Skin epidermis (tissue), 12 donors: ENCODE measurements at regions not wholly inside any gene's neighbourhood (a gene's known extent, or its start where the extent isn't known, plus 50 kb on each side); places are given as distances from the start of the nearest gene placed in this dataset.

Experiments used
- H3K27ac ChIP-seq, 21 experiments: fragments of 200-600 bp; sonication (generic) in 11 of 21; one replicate each; pipeline ENCODE4 v1.5.0; 2020; ENCODE audit warnings: mild to moderate bottlenecking in 3 of 21, inconsistent platforms in 2 of 21, moderate library complexity in 2 of 21
- H3K4me3 ChIP-seq, 7 experiments: fragments of 200-600 bp; sonication (generic) in 2 of 7; one replicate each; pipeline ENCODE4 v1.5.0; 2020; ENCODE audit warnings: inconsistent platforms in 2 of 7, mild to moderate bottlenecking in 2 of 7, moderate library complexity in 1 of 7

DNA sequence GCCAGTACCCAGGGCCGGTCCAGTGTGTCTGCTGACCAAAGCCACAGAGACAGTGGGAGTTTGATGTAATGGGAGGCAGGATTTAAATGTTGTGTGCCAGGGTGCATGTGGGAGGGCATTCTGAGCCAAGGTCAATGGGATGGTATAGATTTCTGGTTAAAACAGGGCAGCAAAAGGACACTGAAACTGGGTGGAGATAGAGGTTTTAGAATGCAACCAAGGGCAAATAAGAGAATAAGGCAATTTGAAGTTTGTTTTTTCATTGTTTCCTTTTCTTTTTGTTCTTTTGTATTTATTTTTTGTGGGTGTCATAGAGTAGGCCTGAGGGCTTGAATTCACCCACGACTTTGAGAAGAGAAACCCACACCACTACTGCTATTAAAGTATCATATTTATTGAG lies 65.5 kb upstream of the CLINT1 start:
- Histone ChIP-seq H3K4me3 (no peak overlapping the region), H3K27ac (no peak overlapping the region)

DNA sequence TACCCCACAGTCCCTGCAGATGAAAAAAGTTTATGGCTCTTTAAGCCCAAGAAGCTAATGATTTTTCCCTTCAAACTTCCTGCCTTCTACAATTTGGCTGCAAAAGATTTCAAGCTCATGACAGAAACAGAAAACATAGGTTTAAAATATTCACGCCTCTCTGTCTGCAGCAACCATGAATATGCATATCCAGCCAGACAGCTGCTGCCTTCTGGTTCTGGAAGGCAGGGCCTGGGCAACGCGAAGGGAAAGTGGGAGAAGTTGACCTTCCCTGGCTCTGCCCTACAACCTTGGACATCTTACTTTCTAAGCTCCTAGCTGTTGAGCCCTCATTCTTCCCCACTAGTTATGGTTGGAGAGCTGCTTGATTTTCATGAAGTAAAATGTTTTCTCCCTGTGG lies 64.8 kb upstream of the CLINT1 start:
- Histone ChIP-seq H3K27ac (no peak overlapping the region), H3K4me3 (no peak overlapping the region)

DNA sequence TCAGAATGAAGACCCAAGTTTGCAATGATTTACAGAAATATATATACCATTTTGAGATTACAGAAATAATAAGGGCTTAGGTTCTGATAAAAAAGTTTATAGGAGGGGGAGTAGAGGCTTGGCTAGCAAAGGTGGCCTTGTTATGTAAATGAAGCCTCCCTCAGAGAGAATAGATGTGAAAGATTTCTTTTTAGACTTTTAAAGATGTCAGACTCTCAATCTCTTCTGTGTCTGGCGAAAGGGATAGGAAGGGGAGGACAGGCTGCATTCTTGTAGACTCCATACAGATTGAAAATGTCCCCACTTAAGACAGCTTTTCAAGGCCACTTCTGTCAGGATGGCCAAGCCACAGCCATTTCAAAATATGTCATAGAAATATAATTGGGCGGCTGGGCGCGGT lies 63.1 kb upstream of the CLINT1 start:
- H3K4me3 ChIP-seq, result no peak overlapping the region

DNA sequence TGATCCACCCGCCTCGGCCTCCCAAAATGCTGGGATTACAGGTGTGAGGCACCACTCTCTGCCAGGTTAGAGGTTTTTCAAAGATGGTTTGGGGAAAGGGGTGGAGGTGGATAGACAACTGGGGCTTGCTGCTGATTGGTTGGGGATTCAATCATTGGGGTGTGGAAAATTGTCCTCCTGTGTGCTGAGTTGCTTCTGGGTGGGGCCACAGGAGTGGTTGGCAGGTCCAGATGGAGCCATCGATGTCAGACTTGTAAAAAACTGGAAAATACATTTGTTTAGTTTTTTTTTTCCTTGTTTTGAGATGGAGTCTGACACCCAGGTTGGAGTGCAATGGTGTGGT lies 61.9 kb upstream of the CLINT1 start:
- no peak overlapping the region for H3K27ac ChIP-seq
- no peak overlapping the region for H3K4me3 ChIP-seq

More for the DNA sequence above, 63.1 kb upstream of the CLINT1 start:
- H3K27ac ChIP-seq, result no peak overlapping the region

DNA sequence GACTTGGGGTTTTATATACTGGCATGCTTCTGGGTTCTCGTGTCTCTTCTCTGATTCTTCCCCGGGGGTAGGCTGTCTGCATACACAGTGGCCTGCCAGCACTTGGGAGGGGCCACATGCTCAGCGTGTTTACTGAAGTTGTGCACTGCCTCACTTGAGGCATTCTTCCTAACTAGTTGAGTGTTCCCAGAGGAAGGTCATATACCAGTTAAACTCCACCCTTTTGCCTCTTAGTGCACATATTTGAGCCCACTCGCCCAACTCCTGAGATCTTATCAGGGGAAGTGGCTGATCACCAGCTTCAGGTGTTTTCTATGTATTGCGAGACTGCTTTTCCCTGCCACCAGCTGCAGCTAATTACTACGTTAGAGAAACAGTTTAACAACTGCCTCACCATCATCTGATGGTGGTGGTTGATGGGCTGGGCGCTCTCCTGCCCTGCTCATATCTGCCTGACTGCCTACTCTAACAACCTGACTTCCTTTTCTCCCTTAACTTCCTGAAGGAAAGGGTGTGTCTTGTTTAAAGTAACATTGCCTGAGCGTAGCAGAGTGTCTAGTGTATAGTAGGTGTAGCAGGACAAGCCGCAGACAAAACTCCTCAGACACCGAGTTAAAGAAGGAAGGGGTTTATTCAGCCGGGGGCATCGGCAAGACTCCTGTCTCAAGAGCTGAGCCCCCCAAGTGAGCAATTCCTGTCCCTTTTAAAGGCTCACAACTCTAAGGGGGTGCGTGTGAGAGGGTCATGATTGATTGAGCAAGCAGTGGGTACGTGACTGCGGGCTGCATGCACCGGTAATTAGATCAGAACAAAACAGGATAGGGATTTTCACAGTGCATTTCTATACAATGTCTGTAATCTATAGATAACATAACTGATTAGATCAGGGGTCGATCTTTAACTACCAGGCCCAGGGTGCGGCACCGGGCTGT lies 60.1 kb upstream of the CLINT1 start:
- Histone ChIP-seq H3K4me3 (peak overlapping the region in 1 of 7 experiments; percentile 17), H3K27ac (peak overlapping the region in 15 of 21 experiments; percentile 22 to 70 (median 52))

DNA sequence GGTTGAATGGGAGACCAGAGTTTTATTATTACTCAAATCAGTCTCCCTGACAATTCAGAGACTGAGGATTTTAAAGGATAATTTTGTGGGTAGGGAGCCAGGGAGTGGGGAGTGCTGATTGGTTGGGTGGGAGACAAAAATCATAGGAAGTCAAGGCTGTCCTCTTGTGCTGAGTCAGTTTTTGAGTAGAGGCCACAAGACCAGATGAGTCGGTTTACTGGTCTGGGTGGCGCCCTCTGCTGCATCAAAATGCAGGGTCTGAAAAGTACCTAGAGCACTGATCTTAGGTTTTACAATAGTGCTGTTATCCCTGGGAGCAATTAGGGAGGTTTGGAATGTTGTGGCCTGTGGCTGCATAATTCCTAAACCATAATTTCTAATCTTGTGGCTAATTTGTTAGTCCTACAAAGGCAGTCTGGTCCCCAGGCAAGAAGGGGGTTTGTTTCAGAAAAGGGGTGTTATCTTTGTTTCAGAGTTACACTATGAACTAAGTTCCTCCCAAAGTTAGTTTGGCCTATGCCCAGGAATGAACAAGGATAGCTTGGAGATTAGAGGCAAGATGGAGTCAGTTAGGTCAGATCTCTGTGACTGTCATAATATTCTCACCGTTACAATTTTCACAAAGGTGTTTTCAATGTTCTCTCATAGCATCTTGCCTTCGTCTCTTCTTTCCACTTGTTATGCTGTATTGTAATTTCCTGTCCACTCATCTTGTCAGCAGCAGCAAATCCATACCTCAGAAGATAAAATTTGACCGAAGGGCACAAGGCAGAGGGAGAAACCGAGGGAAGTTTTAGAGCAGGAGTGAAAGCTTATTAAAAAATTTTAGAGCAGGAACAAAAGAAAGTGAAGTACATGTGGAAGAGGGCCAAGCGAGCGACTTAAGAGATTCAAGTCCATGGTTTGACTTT lies 59.2 kb upstream of the CLINT1 start:
- Histone ChIP-seq H3K27ac (peak overlapping the region in 10 of 21 experiments; percentile 26 to 69 (median 55)), H3K4me3 (no peak overlapping the region)

DNA sequence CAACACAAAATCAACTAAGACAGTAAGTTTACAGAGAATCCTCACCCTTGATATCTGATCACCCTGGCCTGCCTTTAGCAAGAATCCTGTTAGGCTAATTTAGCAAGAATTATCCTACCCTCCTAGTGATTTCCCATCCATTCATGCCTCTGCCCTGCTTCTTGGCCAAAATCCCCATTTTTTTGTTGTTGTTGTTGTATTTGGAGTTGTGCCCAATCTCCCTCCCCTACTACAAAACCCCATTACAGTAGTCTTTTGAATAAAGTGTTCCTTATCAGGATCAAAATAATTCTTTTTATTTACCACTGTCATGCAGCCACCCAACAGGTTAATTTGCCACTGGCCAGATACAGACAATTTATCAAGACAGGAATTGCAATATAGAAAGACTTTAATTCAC lies 58.5 kb upstream of the CLINT1 start:
- Histone ChIP-seq H3K4me3 (no peak overlapping the region), H3K27ac (peak overlapping the region in 2 of 21 experiments; percentile 4 to 30)

DNA sequence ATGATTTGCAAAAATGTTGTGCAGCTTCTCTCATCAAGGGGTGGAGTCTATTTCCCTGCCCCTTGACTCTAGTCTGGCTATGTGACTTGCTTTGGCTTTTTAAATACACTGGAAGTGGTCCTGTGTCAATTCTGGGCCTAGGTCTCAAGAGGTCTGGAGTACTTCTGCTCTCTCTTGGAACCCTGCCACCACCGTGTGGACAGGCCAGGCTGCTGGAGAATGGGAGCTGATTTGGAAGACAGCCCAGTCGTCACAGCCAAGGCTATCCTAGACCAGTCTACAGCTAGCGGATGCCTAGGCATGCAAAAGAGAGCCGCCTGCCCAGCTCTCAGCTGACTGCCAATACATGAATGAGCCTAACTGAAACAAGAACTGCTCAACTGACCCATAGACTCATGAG lies 56.7 kb upstream of the CLINT1 start:
- no peak overlapping the region for H3K27ac ChIP-seq
- no peak overlapping the region for H3K4me3 ChIP-seq

DNA sequence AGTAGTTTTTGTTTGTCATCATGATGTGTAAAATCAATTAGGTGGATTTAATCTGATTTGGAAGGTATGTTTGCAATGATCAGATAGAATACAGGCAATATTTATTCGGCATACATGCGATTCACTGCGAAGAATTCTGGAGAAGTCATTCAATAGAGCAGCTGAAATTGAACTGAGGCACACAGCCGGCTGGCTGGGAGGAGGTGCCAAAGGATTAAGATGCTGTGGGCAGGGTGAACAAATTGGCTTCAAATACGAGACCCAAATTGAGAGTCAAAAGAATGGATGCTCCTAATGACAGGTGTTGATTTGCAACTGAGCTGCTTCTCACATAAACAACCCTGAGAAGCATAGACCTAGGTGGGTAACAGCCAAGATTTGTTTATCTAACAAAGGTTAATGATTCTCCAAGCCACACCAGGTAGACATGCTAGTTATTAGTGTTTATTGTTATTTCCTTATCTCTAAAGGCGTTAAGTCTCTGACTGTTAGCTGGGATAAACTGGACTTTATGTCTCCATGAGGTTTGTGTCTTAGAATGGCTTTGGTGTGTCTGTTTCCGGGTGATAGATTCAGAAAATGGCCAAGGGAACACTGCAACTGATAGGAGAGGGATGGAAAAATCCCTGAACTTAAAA lies 55.3 kb upstream of the CLINT1 start:
- H3K4me3 ChIP-seq, result no peak overlapping the region
- peak overlapping the region in 6 of 21 experiments; percentile 5 to 77 (median 46) for H3K27ac ChIP-seq

DNA sequence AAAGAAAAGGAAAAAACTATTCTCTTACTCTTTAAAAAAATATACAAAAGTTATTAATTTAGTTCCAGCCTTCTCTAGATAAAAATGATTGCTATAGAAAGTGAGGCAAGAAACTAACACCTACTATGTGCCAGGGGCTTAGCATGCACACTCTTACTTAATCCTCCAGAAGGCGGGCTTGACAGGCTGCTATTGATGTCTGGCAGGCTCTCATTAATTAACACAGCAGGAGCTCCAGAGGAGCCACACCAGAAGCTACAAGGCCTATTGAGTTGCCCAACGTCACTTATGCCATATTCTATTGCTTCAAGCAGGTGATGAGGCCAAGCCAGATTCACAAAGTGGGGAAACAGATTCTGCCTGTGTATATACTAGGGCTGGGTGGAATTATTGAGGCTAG lies 54.6 kb upstream of the CLINT1 start:
- peak overlapping the region in 14 of 21 experiments; percentile 13 to 77 (median 64) for H3K27ac ChIP-seq
- H3K4me3 ChIP-seq, result no peak overlapping the region

DNA sequence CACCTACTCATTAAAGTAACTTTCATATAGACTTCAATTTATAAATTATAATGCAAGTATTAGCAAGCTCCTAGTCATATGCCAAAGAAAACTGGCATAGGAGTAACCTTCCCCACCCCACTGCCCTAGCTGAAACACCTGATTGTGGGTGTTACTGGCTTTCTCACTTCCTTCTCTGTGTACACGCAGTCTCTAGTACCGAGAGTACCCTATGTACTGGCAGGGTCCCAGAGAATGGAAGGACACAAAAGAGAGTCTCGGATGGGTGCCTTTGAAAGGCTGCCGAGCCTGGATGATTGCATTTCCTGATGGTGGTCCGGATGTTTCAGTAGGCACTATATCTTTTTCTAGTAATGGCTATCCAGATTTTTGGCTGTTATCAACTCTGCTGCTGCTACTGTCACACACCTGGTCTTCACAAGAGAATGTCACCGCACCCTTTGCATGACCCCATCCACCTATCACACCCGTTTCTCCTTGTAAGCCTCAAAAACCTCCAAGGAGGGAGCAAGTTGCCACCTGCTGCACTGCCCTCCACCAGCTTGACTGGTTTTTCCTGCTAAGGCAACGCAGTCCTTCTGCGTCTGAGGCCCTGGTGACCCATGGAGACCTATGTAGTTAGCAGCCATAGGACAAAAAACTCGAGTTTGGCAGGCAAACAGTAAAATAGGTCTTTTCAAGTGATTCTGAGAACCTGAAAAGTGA lies 53.8 kb upstream of the CLINT1 start:
- Histone ChIP-seq H3K27ac (peak overlapping the region in 18 of 21 experiments; percentile 7 to 77 (median 60)), H3K4me3 (no peak overlapping the region)

DNA sequence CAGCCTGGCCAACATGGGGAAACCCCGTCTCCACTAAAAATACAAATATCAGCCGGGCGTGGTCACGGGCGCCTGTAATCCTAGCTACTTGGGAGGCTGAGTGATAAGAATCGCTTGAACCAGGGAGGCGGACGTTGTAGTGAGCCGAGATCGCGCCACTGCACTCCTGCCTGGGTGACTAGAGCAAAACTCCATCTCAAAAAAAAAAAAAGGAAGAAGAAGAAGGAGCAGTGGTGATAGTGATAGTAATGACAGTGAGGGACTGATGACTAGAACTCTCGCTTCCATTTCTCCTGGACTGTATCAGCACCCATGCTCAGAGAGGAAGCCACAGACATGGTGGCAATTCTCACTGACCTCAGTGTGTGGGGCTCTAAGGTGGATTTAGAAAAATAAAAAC lies 52.6 kb upstream of the CLINT1 start:
- Histone ChIP-seq H3K4me3 (no peak overlapping the region), H3K27ac (peak overlapping the region in 4 of 21 experiments; percentile 5 to 25 (median 14))
